Ammon's horn (tissue), 1 donor: ENCODE measurements at regions not wholly inside any gene's neighbourhood (a gene's known extent, or its start where the extent isn't known, plus 50 kb on each side); places are given as distances from the start of the nearest gene placed in this dataset.
"Not testable (repeated sequence)": the region's sequence is repeated elsewhere in the genome, so short reads cannot be mapped to it uniquely, and the experiment has no call there.

Source experiments
- DNase-seq: peaks from one replicate; pipeline ENCODE4 v3.0.0-alpha.2; 2016; ENCODE audit warnings: low spot score

GRCh38 chr3:174540116-174540908, 318.8 kb upstream of the NAALADL2 start:
- no peak for DNase-seq

GRCh38 chr3:174541708-174542315, 317.3 kb upstream of the NAALADL2 start:
- no peak for DNase-seq

- no peak for DNase-seq
Observed at GRCh38 chr3:174547801-174548435, 311.2 kb upstream of the NAALADL2 start.

GRCh38 chr3:174548841-174549623, 310.1 kb upstream of the NAALADL2 start:
- DNase-seq: no peak

GRCh38 chr3:174581558-174581957, 277.6 kb upstream of the NAALADL2 start:
- no peak for DNase-seq

- no peak for DNase-seq
Observed at GRCh38 chr3:174583396-174583795, 275.7 kb upstream of the NAALADL2 start.

- DNase-seq: not testable (repeated sequence)
Observed at GRCh38 chr3:174587137-174587536, 272.0 kb upstream of the NAALADL2 start.

- no peak for DNase-seq
Observed at GRCh38 chr3:174596447-174596982, 262.6 kb upstream of the NAALADL2 start.

- no peak for DNase-seq
Observed at GRCh38 chr3:174598885-174599439, 260.2 kb upstream of the NAALADL2 start.

- DNase-seq: no peak
Observed at GRCh38 chr3:174613173-174613572, 246.0 kb upstream of the NAALADL2 start.

GRCh38 chr3:174614036-174614435, 245.1 kb upstream of the NAALADL2 start:
- DNase-seq: no peak

GRCh38 chr3:174618368-174619080, 240.6 kb upstream of the NAALADL2 start:
- no peak for DNase-seq

- DNase-seq: no peak
Observed at GRCh38 chr3:174619239-174619638, 239.9 kb upstream of the NAALADL2 start.

GRCh38 chr3:174620138-174620537, 239.0 kb upstream of the NAALADL2 start:
- DNase-seq: no peak

- DNase-seq: no peak
Observed at GRCh38 chr3:174620855-174621472, 238.2 kb upstream of the NAALADL2 start.

GRCh38 chr3:174633342-174633741, 225.8 kb upstream of the NAALADL2 start:
- no peak for DNase-seq

GRCh38 chr3:174636451-174636850, 222.7 kb upstream of the NAALADL2 start:
- DNase-seq: no peak

- DNase-seq: no peak
Observed at GRCh38 chr3:174639406-174639805, 219.7 kb upstream of the NAALADL2 start.

- DNase-seq: no peak
Observed at GRCh38 chr3:174639970-174640369, 219.2 kb upstream of the NAALADL2 start.

- DNase-seq: no peak
Observed at GRCh38 chr3:174640932-174641331, 218.2 kb upstream of the NAALADL2 start.

- DNase-seq: no peak
Observed at GRCh38 chr3:174644287-174644686, 214.8 kb upstream of the NAALADL2 start.
